ENCODE measurements at regions not wholly inside any gene's neighbourhood (a gene's known extent, or its start where the extent isn't known, plus 50 kb on each side); places are given as distances from the start of the nearest gene placed in this dataset.
"Not testable (repeated sequence)": the region's sequence is repeated elsewhere in the genome, so short reads cannot be mapped to it uniquely, and the experiment has no call there.

DNA sequence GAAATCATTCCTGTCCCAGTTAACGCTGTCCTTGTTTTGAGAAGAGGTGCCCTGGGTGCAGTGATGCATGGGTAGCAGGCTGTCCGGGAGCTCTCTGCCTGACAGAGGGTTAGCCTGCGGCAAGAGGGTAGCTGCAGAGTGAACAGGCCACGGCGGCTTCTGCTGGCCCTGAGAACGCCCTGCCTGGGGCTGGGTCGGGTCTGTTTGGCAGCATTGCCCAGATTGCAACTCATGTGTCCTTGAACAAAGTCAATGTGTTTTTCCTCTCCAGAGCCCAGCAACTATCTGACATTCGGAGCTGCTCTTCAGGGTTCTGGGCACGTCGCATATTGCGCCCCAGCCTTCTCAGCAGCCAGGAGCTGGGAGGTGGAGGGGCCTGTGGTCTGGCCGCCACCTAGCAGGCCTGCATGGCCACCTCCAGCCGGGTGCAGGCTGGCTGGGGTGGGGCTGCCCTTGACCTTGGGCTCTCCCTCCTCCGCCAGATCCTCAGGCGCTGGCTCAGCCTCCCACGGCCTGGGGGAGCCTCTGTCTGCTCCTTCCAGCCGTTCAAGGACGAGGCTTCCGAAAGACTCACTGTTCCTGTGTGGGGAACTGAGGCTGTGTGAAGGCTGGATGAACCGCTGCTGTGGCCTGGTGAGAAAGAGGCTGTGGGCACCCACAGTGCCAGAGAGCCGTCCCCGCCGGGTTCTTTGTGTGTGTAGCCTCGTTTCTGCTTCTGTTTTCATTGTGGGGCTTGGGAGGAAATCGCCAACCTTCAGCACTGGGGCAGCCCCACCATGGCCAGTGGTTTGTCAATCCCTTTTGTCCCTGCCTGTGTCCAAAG, 146.7 kb downstream of the NPIPB11 start (continued):
- TF ChIP-seq RARA (CRISPR knock-in tag; IDR thresholded peaks at IDR 0.05) (peak; percentile 69), ELF3 (CRISPR knock-in tag; IDR thresholded peaks at IDR 0.05) (0 out of 2 replicates have a peak, but pooled peaks have one; percentile 23), MAF1 (CRISPR knock-in tag; IDR thresholded peaks at IDR 0.05; ENCODE audit: borderline replicate concordance) (0 out of 2 replicates have a peak, but pooled peaks have one; percentile 56), KAT7 (CRISPR knock-in tag; IDR thresholded peaks at IDR 0.05; ENCODE audit: borderline replicate concordance) (0 out of 2 replicates have a peak, but pooled peaks have one; percentile 27), CBX5 (CRISPR knock-in tag; IDR thresholded peaks at IDR 0.05; ENCODE audit: borderline replicate concordance) (peak; percentile 47; the same call in 1 of the 2 replicates), ESRRA (CRISPR knock-in tag; IDR thresholded peaks at IDR 0.05; ENCODE audit: low read depth) (peak; percentile 71; the same call in 1 of the 2 replicates), CAMTA2 (CRISPR knock-in tag; IDR thresholded peaks at IDR 0.05; ENCODE audit: borderline replicate concordance) (0 out of 2 replicates have a peak, but pooled peaks have one; percentile 24), ZNF724P (CRISPR knock-in tag; IDR thresholded peaks at IDR 0.05; ENCODE audit: borderline replicate concordance) (0 out of 2 replicates have a peak, but pooled peaks have one; percentile 34), SOX13 (CRISPR knock-in tag; conservative IDR thresholded peaks at IDR 0.05 in 1 of 2, IDR thresholded peaks at IDR 0.05 in 1 of 2) (peak in 1 of 2 experiments; percentile 5; a peak in 1 of 4 replicates), REPIN1 (CRISPR knock-in tag; IDR thresholded peaks at IDR 0.05; ENCODE audit: borderline replicate concordance, low read depth) (peak; percentile 56; the same call in 1 of the 2 replicates), BCL6 (CRISPR knock-in tag; IDR thresholded peaks at IDR 0.05) (peak; percentile 12; the same call in 1 of the 2 replicates)
- TF ChIP-seq, protein P1, sequence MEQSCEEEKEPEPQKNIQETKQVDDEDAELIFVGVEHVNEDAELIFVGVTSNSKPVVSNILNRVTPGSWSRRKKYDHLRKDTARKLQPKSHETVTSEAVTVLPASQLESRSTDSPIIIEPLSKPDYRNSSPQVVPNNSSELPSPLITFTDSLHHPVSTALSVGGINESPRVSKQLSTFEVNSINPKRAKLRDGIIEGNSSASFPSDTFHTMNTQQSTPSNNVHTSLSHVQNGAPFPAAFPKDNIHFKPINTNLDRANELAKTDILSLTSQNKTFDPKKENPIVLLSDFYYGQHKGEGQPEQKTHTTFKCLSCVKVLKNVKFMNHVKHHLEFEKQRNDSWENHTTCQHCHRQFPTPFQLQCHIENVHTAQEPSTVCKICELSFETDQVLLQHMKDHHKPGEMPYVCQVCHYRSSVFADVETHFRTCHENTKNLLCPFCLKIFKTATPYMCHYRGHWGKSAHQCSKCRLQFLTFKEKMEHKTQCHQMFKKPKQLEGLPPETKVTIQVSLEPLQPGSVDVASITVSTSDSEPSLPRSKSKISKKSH (CRISPR knock-in tag; IDR thresholded peaks at IDR 0.05; ENCODE audit: borderline replicate concordance), result 0 out of 2 replicates have a peak, but pooled peaks have one; percentile 6
- TF ChIP-seq, protein P2, sequence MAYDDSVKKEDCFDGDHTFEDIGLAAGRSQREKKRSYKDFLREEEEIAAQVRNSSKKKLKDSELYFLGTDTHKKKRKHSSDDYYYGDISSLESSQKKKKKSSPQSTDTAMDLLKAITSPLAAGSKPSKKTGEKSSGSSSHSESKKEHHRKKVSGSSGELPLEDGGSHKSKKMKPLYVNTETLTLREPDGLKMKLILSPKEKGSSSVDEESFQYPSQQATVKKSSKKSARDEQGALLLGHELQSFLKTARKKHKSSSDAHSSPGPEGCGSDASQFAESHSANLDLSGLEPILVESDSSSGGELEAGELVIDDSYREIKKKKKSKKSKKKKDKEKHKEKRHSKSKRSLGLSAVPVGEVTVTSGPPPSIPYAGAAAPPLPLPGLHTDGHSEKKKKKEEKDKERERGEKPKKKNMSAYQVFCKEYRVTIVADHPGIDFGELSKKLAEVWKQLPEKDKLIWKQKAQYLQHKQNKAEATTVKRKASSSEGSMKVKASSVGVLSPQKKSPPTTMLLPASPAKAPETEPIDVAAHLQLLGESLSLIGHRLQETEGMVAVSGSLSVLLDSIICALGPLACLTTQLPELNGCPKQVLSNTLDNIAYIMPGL (CRISPR knock-in tag; IDR thresholded peaks at IDR 0.05; ENCODE audit: borderline replicate concordance in 1 of 2, low read depth in 1 of 2), result peak; percentile 62 to 63; a peak in 3 of 4 replicates
- TF ChIP-seq, protein P3, sequence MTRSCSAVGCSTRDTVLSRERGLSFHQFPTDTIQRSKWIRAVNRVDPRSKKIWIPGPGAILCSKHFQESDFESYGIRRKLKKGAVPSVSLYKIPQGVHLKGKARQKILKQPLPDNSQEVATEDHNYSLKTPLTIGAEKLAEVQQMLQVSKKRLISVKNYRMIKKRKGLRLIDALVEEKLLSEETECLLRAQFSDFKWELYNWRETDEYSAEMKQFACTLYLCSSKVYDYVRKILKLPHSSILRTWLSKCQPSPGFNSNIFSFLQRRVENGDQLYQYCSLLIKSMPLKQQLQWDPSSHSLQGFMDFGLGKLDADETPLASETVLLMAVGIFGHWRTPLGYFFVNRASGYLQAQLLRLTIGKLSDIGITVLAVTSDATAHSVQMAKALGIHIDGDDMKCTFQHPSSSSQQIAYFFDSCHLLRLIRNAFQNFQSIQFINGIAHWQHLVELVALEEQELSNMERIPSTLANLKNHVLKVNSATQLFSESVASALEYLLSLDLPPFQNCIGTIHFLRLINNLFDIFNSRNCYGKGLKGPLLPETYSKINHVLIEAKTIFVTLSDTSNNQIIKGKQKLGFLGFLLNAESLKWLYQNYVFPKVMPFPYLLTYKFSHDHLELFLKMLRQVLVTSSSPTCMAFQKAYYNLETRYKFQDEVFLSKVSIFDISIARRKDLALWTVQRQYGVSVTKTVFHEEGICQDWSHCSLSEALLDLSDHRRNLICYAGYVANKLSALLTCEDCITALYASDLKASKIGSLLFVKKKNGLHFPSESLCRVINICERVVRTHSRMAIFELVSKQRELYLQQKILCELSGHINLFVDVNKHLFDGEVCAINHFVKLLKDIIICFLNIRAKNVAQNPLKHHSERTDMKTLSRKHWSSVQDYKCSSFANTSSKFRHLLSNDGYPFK (CRISPR knock-in tag; IDR thresholded peaks at IDR 0.05; ENCODE audit: borderline replicate concordance), result peak; percentile 7; the same call in 1 of the 2 replicates
- TF ChIP-seq, protein P4, sequence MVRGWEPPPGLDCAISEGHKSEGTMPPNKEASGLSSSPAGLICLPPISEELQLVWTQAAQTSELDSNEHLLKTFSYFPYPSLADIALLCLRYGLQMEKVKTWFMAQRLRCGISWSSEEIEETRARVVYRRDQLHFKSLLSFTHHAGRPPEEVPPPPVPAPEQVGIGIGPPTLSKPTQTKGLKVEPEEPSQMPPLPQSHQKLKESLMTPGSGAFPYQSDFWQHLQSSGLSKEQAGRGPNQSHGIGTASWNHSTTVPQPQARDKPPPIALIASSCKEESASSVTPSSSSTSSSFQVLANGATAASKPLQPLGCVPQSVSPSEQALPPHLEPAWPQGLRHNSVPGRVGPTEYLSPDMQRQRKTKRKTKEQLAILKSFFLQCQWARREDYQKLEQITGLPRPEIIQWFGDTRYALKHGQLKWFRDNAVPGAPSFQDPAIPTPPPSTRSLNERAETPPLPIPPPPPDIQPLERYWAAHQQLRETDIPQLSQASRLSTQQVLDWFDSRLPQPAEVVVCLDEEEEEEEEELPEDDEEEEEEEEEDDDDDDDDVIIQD (CRISPR knock-in tag; IDR thresholded peaks at IDR 0.05; ENCODE audit: low read depth), result peak; percentile 51; the same call in 1 of the 2 replicates
- TF ChIP-seq, protein P5, sequence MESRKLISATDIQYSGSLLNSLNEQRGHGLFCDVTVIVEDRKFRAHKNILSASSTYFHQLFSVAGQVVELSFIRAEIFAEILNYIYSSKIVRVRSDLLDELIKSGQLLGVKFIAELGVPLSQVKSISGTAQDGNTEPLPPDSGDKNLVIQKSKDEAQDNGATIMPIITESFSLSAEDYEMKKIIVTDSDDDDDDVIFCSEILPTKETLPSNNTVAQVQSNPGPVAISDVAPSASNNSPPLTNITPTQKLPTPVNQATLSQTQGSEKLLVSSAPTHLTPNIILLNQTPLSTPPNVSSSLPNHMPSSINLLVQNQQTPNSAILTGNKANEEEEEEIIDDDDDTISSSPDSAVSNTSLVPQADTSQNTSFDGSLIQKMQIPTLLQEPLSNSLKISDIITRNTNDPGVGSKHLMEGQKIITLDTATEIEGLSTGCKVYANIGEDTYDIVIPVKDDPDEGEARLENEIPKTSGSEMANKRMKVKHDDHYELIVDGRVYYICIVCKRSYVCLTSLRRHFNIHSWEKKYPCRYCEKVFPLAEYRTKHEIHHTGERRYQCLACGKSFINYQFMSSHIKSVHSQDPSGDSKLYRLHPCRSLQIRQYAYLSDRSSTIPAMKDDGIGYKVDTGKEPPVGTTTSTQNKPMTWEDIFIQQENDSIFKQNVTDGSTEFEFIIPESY (CRISPR knock-in tag; IDR thresholded peaks at IDR 0.05), result peak; percentile 53
- not testable (repeated sequence) for TF ChIP-seq SOX13 (IDR thresholded peaks at IDR 0.05)

All from HepG2 (cell line).